OCI-LY7 (cell line): ENCODE measurements at regions not wholly inside any gene's neighbourhood (a gene's known extent, or its start where the extent isn't known, plus 50 kb on each side); places are given as distances from the start of the nearest gene placed in this dataset.

Experiments used
- CTCF ChIP-seq: fragments of 200-600 bp; sonication (generic); conservative IDR thresholded peaks from 2 replicates; pipeline ENCODE4 v1.5.1; 2014; ENCODE audit warnings: mild to moderate bottlenecking, antibody characterized with exemption, low read length, moderate library complexity, mixed read lengths
- EZH2phosphoT487 ChIP-seq: fragments of 200-600 bp; sonication (generic); IDR thresholded peaks from 2 replicates; pipeline ENCODE4 v1.6.1; 2018; ENCODE audit warnings: low read depth, borderline replicate concordance, mild to moderate bottlenecking, mixed run types, antibody characterized with exemption, low read length, moderate library complexity, mixed read lengths

GRCh38 chr18:30004965-30005364 is 1037.6 kb downstream of the DSC3 start:
- TF ChIP-seq CTCF (no peak), EZH2phosphoT487 (no peak)
